Keratinocyte (primary cell): ENCODE measurements at regions not wholly inside any gene's neighbourhood (a gene's known extent, or its start where the extent isn't known, plus 50 kb on each side); places are given as distances from the start of the nearest gene placed in this dataset.

Experiments used
- DNase-seq: peaks from one replicate; pipeline ENCODE4 v3.0.0-alpha.2; 2011; ENCODE audit warnings: low read depth, missing footprints, low spot score
- FAIRE-seq: peaks from 2 replicates; lab custom pipeline; 2011; peaks lifted over from hg19 to GRCh38; lab: Jason Lieb, UNC
- H2AFZ ChIP-seq: 2 replicates; pipeline ENCODE4 v1.6.0; 2012; ENCODE audit warnings: low read length, control low read depth, inconsistent platforms; ENCODE audit not compliant: control insufficient read depth
- H3K27ac ChIP-seq: 2 replicates; pipeline ENCODE4 v1.5.1; 2011; ENCODE audit warnings: low read length; ENCODE audit not compliant: control insufficient read depth, insufficient read depth
- H3K27me3 ChIP-seq: 3 replicates; pipeline ENCODE4 v1.6.0; 2011; ENCODE audit warnings: low read length; ENCODE audit not compliant: control insufficient read depth, insufficient read depth; ENCODE audit errors: extremely low read depth
- H3K36me3 ChIP-seq, 2 experiments: 2 replicates in 1 of 2; 3 replicates in 1 of 2; pipeline ENCODE4 v1.5.1; 2011; ENCODE audit warnings: low read length in 2 of 2, mild to moderate bottlenecking in 1 of 2; ENCODE audit not compliant: control insufficient read depth in 2 of 2, insufficient read depth in 2 of 2; ENCODE audit errors: extremely low read depth in 1 of 2
- H3K4me1 ChIP-seq: 3 replicates; pipeline ENCODE4 v1.5.1; 2011; ENCODE audit warnings: low read length; ENCODE audit not compliant: control insufficient read depth, insufficient read depth; ENCODE audit errors: extremely low read depth
- H3K4me2 ChIP-seq: 3 replicates; pipeline ENCODE4 v1.6.0; 2011; ENCODE audit warnings: low read depth, low read length; ENCODE audit not compliant: control insufficient read depth, insufficient read depth; ENCODE audit errors: extremely low read depth
- H3K4me3 ChIP-seq, 3 experiments: fragments of 200-600 bp in 1 of 3; sonication (generic) in 1 of 3; 2 replicates in 2 of 3; 3 replicates in 1 of 3; pipeline ENCODE4 v1.5.1; 2011 to 2016; ENCODE audit warnings: low read length in 3 of 3, mild to moderate bottlenecking in 3 of 3, control low read depth in 2 of 3, inconsistent platforms in 1 of 3, low read depth in 1 of 3, mixed read lengths in 1 of 3, mixed run types in 1 of 3, moderate library complexity in 1 of 3; ENCODE audit not compliant: control insufficient read depth in 2 of 3, insufficient read depth in 2 of 3; ENCODE audit errors: extremely low read depth in 1 of 3
- H3K79me2 ChIP-seq: 2 replicates; pipeline ENCODE4 v1.6.0; 2012; ENCODE audit warnings: low read length; ENCODE audit not compliant: control insufficient read depth, insufficient read depth
- H3K9ac ChIP-seq: 3 replicates; pipeline ENCODE4 v1.6.0; 2011; ENCODE audit warnings: low read length; ENCODE audit not compliant: control insufficient read depth, insufficient read depth; ENCODE audit errors: extremely low read depth
- H3K9me1 ChIP-seq: 3 replicates; pipeline ENCODE4 v1.6.0; 2011; ENCODE audit warnings: low read length; ENCODE audit not compliant: control insufficient read depth, insufficient read depth; ENCODE audit errors: extremely low read depth
- H3K9me3 ChIP-seq: 2 replicates; pipeline ENCODE4 v1.5.1; 2012; ENCODE audit warnings: low read depth, low read length; ENCODE audit not compliant: control insufficient read depth
- H4K20me1 ChIP-seq: 3 replicates; pipeline ENCODE4 v1.6.0; 2011; ENCODE audit warnings: low read length; ENCODE audit not compliant: control insufficient read depth, insufficient read depth; ENCODE audit errors: extremely low read depth
- CTCF ChIP-seq, 3 experiments: IDR thresholded peaks in 1 of 3; conservative IDR thresholded peaks in 1 of 3; optimal IDR thresholded peaks in 1 of 3; 2 replicates in 2 of 3; 3 replicates in 1 of 3; pipeline versions ENCODE3 to v1.5.1; 2011; ENCODE audit warnings: low read length in 3 of 3, mild to moderate bottlenecking in 3 of 3, moderate library complexity in 2 of 3, control low read depth in 1 of 3, inconsistent platforms in 1 of 3; ENCODE audit not compliant: insufficient read depth in 2 of 3; ENCODE audit errors: extremely low read depth in 1 of 3
- EZH2 ChIP-seq: IDR thresholded peaks from one replicate; pipeline ENCODE4 v1.6.1; 2012; ENCODE audit warnings: inconsistent platforms, mild to moderate bottlenecking, low read length, moderate library complexity
- dilution Hi-C: fragments of 300-500 bp; cut with MboI; formaldehyde crosslinking; loops from one replicate; pipeline ENCODE4 v1.7.0; 2020; ENCODE audit warnings: low sequenced_read_pairs; ENCODE audit not compliant: extremely low pct_ligation_motif_present

DNA sequence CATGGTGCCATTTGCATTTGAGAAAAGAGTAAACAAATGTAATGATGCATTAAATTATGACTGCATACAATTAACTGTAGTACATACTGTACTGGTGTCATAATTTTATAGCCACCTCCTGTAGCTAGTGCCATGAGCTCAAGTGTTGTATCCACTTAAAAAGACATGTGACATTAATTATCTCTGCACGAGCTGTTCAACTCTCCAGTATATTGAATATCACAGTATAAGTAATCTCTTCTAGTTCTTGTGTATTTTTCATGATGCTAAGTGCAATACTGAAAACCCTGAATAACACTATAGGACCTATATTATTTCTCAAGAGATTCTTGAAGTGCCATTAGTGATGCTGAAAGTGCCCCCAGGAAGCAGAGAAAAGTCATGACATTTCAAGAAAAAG lies 387.3 kb downstream of the PCDH17 start:
- H2AFZ ChIP-seq: no peak overlapping the region
- H3K27ac ChIP-seq: no peak overlapping the region
- no peaks in the 10 kb centered on the region for H3K9me3 ChIP-seq
- no peaks in the 10 kb centered on the region for H3K36me3 ChIP-seq
- no peak overlapping the region for H3K4me2 ChIP-seq
- H3K9me1 ChIP-seq: no peaks in the 10 kb centered on the region
- no peak overlapping the region for H3K4me3 ChIP-seq
- DNase-seq: no peak
- H3K79me2 ChIP-seq: no peaks in the 10 kb centered on the region
- no peak overlapping the region for H3K9ac ChIP-seq
- FAIRE-seq: no peak
- no peaks in the 10 kb centered on the region for H3K4me1 ChIP-seq
- dilution Hi-C loops: no loop called here
- TF ChIP-seq CTCF (optimal IDR thresholded peaks at IDR 0.05 in 1 of 3, IDR thresholded peaks at IDR 0.05 in 1 of 3, conservative IDR thresholded peaks at IDR 0.05 in 1 of 3; ENCODE audit: extremely low read depth in 1 of 3, insufficient read depth in 2 of 3, low read length in 3 of 3): no peak
- no peak for TF ChIP-seq EZH2
- H4K20me1 ChIP-seq: no peaks in the 10 kb centered on the region
- H3K27me3 ChIP-seq: no peaks in the 10 kb centered on the region

DNA sequence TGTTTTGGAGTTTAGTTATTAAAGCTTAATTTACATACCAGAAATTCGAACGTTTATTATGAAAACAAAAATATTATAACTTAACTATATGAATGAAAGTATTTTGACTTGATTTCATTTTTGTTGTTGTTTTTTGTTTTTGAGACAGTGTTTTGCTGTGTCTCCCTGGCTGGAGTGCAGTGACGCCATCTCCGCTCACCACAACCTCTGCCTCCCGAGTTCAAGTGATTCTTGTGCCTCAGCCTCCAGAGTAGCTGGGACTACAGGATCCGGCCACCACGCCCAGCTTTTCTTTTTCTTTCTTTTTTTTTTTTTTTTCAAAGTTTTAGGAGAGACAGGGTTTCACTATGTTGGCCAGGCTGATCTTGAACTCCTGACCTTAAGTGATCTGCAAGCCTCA lies 392.6 kb downstream of the PCDH17 start:
- Histone ChIP-seq H3K4me1 (no peaks in the 10 kb centered on the region), H3K9me1 (no peaks in the 10 kb centered on the region), H3K79me2 (no peaks in the 10 kb centered on the region), H2AFZ (no peak overlapping the region), H4K20me1 (no peaks in the 10 kb centered on the region), H3K9ac (no peak overlapping the region), H3K27me3 (no peaks in the 10 kb centered on the region), H3K27ac (no peak overlapping the region), H3K4me3 (no peak overlapping the region), H3K36me3 (no peaks in the 10 kb centered on the region), H3K4me2 (no peak overlapping the region), H3K9me3 (no peaks in the 10 kb centered on the region)
- DNase-seq: no peak
- dilution Hi-C loops: no loop called here
- TF ChIP-seq EZH2 (no peak), CTCF (optimal IDR thresholded peaks at IDR 0.05 in 1 of 3, IDR thresholded peaks at IDR 0.05 in 1 of 3, conservative IDR thresholded peaks at IDR 0.05 in 1 of 3; ENCODE audit: extremely low read depth in 1 of 3, insufficient read depth in 2 of 3, low read length in 3 of 3) (no peak)
- FAIRE-seq: no peak
